KG1 (cell line): ENCODE measurements at regions not wholly inside any gene's neighbourhood (a gene's known extent, or its start where the extent isn't known, plus 50 kb on each side); places are given as distances from the start of the nearest gene placed in this dataset.
"Not testable (repeated sequence)": the region's sequence is repeated elsewhere in the genome, so short reads cannot be mapped to it uniquely, and the experiment has no call there.

Source experiments
- DNase-seq: peaks from one replicate; lab custom pipeline; 2025; lab: John Stamatoyannopoulos, UW

DNA sequence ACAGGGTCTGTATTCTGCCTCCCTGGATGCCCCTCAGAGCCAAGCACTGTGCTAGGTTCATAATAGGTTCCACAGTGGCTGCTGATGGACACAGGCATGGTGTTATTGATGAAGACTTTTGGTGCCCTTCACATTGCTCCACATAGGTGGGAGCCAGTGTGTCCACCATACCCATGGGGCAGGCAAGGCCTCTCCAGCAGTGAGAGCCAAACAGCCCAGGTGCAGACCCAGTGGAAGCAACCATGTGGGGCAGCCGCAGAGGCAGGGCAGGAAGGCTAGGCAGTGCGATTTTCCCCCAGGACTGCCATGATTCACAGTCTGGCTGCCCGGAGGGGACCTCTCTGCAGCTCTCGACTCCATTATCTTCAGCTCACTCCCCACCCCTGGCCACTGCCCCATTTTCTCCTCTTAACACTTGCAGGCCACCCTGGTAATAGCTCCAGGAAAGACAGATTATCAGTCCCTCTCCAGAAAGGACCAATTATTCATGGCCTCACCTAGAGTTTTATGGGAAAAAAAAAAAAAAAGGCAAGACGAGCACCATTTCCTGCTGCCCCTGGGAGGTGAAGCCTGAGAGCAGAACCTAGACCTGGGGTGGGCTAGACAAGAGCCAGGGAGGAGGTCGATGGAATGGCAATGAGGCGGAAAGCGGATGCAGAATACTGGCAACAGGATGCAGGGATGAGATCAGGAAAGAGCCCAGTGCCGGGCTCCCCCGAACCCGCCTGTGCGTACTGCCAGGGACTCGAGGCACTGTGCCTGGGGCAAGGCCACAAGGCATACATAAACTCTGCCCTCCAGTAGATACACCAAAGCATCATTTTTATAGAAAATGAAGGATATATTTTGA is 343.0 kb upstream of the NCAM1 start:
- no peak for DNase-seq

- no peak for DNase-seq
Measured at GRCh38 chr11:112619106-112619505, 342.1 kb upstream of the NCAM1 start.

DNA sequence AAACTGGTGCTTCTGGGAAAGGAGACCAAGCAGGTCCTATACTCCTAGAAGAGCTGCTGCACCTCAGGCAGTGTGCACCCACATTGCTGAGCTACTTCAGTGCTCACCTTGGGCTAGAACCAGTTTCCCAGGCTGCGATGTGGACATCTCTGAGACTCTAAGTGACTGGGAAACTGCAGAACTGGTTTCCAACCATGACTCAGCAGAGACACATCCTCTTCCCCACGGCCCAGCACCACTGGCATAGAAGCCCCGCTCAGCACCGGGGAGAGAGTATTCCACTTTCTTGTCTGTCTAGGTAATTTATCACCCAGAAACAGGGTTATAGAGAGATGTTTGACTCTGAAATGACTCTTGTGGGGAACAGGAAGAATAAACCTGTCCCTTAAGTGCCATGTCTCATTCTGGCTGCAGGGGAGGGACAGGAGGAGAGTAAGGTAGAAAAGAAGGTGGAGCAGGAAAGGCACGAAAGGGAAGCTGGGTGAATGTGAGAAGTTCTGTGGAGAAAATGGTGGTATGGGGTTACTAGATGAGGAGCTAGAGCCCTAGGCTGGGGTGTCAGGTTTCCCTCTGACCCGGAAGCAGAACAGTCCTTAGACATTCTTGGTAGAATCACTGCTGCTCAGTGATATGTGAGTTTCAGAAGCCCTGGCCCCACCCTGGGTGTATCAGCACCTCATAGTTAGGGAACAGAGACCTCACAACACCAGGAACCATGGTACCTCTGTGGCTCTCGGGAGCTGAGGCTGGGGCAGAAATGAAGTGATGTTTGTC is 340.4 kb upstream of the NCAM1 start:
- DNase-seq: no peak

- no peak for DNase-seq
Measured at GRCh38 chr11:112623057-112623456, 338.2 kb upstream of the NCAM1 start.

DNA sequence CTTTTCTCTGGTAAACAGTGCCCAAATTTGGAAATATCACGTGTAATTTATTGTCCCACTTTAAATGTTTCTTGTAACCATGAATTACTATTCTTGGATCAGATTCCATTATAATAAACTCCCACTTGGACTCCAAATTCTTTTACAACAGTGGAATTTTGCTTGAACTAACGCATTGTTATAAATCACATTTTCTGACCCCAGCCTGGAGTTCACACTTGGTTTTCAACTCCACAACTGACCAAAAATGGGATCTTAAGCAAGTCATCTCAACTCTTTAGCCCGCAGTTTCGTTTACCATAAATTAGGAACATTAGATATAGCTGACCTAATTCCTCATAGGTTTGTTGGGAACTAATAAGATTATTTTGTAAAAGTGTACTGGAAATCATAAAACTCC is 336.8 kb upstream of the NCAM1 start:
- no peak for DNase-seq

DNA sequence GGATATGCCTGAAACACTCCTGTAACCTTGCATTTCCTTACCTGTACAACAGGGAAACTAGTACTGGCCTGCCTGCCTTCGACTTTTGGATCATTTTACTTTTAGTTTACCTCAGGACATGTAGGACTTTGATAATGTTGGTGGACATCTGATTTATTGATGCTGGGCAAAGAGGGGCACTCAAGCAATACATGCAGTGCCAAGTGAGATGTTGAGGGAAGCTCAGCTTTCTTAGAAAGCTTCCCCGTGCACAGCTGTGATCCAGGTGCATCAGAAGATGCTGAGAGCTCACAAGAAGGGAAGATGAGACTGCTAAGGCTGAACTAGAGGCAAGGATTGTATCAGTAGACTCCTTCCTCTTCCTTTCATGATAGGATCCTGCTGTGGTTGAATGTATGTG is 336.2 kb upstream of the NCAM1 start:
- not testable (repeated sequence) for DNase-seq

- no peak for DNase-seq
Measured at GRCh38 chr11:112625814-112626213, 335.4 kb upstream of the NCAM1 start.

DNA sequence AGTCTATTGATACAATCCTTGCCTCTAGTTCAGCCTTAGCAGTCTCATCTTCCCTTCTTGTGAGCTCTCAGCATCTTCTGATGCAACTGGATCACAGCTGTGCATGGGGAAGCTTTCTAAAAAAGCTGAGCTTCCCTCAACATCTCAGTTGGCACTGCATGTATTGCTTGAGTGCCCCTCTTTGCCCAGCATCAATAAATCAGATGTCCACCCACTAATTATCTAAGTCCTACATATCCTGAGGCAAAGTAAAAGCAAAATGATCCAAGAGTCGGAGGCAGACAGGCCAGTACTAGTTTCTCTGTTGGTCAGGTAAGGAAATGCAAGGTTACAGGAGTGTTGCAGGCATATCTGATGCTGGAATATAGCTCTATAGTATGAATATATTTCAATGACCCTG is 334.5 kb upstream of the NCAM1 start:
- DNase-seq: no peak

- DNase-seq: no peak
Measured at GRCh38 chr11:112627588-112628045, 333.6 kb upstream of the NCAM1 start.

- DNase-seq: no peak
Measured at GRCh38 chr11:112628676-112629075, 332.5 kb upstream of the NCAM1 start.

DNA sequence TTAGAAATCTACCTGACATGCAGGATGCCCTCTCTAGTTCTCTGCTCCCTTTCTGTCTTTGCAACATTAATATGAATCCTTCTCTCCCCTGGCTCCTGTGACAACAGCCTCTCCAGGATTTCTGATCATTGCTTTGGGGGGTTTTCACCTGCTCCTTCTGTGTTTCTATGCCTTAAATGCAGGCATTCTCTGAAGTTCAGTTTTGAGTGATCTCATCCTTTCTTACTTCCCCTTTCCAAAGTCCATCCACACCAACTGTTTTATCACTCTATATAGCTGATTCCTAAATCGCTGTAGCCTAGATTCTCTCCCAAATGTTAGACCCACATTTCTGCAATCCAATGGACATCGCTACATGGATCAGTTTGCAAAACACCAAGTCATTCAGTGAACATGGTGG is 330.7 kb upstream of the NCAM1 start:
- no peak for DNase-seq

- DNase-seq: no peak
Measured at GRCh38 chr11:112631333-112631732, 329.9 kb upstream of the NCAM1 start.

GRCh38 chr11:112632866-112633505 is 328.2 kb upstream of the NCAM1 start:
- no peak for DNase-seq

DNA sequence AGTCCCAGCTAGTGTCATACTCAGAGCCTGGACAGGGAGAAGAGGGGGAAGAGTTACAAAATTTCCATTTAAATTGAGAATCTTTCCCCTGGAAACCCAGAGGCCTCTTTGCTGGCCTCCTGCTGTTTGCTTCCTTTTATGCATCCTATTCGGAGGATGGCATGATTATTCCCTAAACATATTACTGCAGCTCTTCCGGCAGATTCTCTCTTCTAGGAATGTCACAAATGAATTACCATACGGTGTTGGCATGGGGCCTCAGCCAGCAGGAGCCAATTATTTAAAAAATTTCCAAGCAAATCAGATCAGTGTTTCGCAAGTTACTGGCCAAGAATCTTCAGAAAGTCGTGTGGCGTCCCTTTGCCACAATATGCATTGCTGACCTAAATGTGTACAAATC is 326.7 kb upstream of the NCAM1 start:
- no peak for DNase-seq

DNA sequence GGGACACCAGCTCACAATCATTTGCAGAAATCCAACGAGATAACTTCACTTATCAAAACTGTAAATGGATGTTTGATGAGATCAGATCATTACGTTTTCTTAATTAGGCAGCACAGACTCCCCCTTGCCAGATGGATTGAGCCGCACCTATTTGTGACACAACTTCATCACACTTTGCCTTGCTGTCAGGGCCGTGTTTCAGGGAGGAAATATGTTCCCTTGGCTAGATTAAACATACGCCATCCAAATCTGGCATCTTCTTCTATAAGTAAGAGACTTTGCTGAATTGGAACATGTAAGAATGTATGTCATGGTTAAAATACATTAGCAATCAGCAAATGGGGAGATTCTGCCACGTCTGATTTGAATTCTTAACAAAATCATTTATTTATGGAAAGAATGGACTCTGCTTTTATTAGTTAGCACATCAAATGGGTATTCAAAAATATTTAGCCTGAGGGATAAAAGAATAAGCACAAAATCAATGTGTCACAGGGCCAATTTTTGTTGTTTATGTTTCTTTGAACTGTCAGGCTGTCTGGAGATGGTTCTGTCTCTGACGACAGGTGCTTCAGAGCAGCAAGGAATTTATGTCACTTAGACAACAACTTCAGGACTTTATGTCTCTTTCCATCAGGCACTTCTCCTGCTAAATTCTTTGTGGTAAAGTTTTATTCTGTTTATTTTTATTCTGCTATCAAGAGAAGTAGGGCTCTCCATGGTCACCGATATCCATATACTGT is 326.1 kb upstream of the NCAM1 start:
- DNase-seq: no peak

GRCh38 chr11:112637076-112637475 is 324.1 kb upstream of the NCAM1 start:
- DNase-seq: no peak

- DNase-seq: no peak
Measured at GRCh38 chr11:112637876-112638275, 323.3 kb upstream of the NCAM1 start.

DNA sequence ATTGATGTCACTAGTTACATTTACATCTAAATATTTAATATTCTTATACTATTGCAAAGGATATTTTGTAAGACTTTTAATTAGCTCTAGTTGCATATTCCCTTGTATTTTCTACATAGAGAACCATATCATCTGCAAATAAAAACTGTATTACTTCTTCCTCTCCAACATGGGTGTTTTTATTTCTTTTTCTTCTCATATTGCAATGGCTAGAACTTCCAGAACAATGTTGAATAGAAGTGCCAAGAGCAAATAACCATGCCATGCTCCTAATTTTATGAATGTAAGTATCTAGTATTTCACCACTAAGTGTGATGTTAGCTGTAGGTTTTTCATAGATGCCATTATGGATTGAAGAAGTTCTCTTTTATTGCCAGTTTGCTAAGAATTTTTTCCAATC is 321.8 kb upstream of the NCAM1 start:
- DNase-seq: no peak

- no peak for DNase-seq
Measured at GRCh38 chr11:112643416-112643815, 317.8 kb upstream of the NCAM1 start.

GRCh38 chr11:112644410-112645131 is 316.6 kb upstream of the NCAM1 start:
- DNase-seq: no peak

DNA sequence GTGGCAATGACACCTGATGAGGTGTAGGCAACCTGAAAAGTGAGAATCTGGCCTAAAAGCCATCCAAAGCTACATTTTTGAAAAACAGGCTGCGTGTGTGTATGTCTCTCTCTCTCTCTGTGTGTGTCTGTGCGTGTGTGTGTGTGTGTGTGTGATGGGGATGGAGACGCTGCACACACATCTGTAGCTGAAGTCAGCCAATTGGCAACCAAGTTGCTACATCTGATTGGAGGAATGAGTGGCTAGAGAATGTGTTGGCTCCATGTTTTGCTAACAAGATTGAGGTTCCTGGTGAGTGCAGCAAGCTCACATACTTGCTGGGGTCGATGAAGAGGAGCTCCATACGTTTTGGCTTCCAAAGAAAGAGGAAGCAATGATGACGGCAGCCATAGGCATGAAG is 311.4 kb upstream of the NCAM1 start:
- DNase-seq: no peak
